Activated T-cell treated with anti-CD3 and anti-CD28 coated beads for 48 hours (primary cell): ENCODE measurements at regions not wholly inside any gene's neighbourhood (a gene's known extent, or its start where the extent isn't known, plus 50 kb on each side); places are given as distances from the start of the nearest gene placed in this dataset.

Experiments used
- DNase-seq: peaks from one replicate; pipeline ENCODE4 v3.0.0-alpha.2; 2020; ENCODE audit warnings: low read depth

- no peak for DNase-seq
Observed at GRCh38 chr1:234536741-234537140, 57.8 kb upstream of the TARBP1 start.

- DNase-seq: no peak
Observed at GRCh38 chr1:234535763-234536515, 57.0 kb upstream of the TARBP1 start.

DNA sequence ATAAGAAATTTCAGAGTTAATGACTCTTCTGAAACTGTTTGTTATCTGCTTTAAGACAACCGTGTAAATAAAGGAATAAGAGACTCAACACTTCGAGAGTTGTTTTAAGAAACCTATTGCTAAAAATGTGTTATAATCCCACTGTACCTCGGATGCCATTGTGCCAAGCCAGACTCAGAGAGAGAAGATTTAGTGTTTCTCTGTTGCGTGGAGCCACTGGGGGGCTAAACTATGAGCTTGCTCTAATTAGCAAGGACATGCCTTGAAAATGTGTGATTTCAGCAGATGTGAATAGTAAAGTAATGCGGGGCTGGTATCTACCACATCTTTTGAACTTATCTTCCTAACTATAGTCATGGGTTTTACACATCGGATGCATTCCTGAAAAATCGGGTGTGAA lies 56.2 kb upstream of the TARBP1 start:
- no peak for DNase-seq

DNA sequence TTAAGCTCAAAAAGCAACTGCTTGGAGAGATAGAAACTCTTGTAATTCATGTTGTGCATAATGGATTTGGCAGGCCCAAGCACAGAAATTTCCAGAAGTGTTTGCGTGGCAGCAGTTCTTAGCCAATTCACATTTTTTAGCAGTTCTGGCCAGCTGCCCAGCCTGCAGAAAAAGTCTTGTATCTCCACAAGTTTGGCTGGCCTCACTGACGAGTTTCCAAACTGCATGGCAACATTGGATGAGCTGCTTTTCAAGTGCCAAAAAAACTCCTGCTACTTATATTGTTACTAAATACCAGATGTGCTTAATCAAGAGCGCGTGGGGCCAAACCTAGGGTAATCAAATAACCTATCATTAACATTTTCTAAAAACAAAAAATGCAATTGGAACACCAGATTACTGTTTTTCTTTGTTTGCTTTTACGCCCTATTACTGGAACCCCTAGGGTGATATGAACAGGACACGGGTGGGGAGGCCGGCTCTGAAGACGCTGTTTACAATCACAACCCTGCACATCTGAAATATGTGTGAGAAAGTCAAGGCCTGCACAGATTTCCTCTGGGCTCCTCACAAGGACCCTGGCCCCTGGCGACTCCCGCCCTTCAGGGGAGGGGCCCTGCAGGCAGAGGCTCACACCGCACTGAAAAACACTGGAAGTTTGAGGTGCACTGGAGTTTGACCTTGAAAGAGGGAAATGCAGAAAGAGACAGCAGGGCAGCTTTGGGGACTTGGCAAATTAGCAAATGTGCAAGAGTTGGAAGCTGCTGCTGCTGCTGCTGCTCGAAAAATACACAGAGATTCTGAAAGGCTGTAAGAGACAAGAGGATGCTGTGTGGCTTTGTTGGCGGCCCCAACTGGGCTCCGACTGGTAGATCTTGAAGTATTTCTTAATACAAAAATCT lies 55.2 kb upstream of the TARBP1 start:
- no peak for DNase-seq

GRCh38 chr1:234533034-234533891 lies 54.3 kb upstream of the TARBP1 start:
- DNase-seq: no peak

DNA sequence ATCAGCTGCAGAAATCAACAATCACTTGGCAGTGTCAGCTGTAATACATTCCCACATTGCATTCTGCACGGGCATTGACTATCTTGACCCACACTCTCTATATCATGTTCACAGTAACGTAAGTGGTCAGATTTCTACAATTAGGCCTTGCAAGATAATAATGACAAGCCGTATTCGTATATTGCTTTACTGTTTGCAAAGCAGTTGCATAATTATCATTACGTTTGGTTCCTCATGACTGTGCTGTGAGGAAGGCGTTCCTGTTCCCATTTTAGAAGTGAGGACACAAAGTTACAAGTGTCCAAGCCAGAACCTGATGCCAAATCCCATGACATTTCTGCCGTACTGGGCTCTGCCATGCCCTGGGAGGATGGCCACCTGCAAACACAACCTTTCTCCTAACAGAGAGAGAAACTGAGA lies 53.5 kb upstream of the TARBP1 start:
- no peak for DNase-seq

GRCh38 chr1:234531151-234531635 lies 52.2 kb upstream of the TARBP1 start:
- DNase-seq: no peak

GRCh38 chr1:234530672-234531071 lies 51.7 kb upstream of the TARBP1 start:
- DNase-seq: no peak

- DNase-seq: no peak
Observed at GRCh38 chr1:234529950-234530237, 50.9 kb upstream of the TARBP1 start.

DNA sequence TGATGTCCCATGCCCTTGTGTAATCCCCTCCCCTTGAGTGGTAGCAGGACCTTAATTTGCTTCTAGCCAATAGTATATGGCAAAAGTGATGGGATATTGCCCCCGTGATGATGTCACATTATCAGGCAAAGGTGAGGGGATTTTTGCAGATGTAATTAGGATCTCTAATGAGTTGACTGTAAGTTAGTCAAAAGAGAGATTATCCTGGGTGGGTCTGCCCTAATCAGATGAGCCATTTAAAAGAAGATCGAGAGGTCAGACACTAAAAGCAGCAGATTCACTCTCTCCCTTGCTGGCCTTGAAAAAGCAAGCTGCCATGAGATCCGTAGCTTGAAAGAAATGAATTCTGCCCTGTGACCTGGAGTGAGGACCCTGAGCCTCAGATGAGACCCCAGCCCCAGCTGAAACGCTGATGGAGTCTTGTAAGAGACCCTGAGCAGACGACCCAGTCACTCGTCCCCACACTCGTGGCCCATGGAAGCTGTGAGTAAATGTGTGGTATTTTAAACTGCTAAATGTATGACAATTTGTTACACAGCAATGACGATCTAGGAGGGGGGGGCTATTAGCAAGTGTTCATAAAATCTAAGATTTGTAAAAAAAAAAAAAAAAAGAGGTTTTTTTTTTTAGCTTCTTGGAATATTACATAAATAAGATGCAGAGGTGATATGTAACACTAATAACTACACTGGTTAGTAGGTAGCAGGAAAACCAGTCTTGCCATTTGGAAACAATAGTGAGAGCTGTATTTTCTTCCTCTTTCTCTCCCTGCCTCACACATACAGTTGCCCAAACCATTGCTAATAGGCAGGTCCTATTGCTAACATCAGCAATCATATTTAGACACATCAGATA lies 50.3 kb upstream of the TARBP1 start:
- DNase-seq: no peak
